Keratinocyte (primary cell): ENCODE measurements at regions not wholly inside any gene's neighbourhood (a gene's known extent, or its start where the extent isn't known, plus 50 kb on each side); places are given as distances from the start of the nearest gene placed in this dataset.

Experiments used
- CTCF ChIP-seq, 3 experiments: IDR thresholded peaks in 1 of 3; conservative IDR thresholded peaks in 1 of 3; optimal IDR thresholded peaks in 1 of 3; 2 replicates in 2 of 3; 3 replicates in 1 of 3; pipeline versions ENCODE3 to v1.5.1; 2011; ENCODE audit warnings: low read length in 3 of 3, mild to moderate bottlenecking in 3 of 3, moderate library complexity in 2 of 3, control low read depth in 1 of 3, inconsistent platforms in 1 of 3; ENCODE audit not compliant: insufficient read depth in 2 of 3; ENCODE audit errors: extremely low read depth in 1 of 3
- EZH2 ChIP-seq: IDR thresholded peaks from one replicate; pipeline ENCODE4 v1.6.1; 2012; ENCODE audit warnings: inconsistent platforms, mild to moderate bottlenecking, low read length, moderate library complexity

DNA sequence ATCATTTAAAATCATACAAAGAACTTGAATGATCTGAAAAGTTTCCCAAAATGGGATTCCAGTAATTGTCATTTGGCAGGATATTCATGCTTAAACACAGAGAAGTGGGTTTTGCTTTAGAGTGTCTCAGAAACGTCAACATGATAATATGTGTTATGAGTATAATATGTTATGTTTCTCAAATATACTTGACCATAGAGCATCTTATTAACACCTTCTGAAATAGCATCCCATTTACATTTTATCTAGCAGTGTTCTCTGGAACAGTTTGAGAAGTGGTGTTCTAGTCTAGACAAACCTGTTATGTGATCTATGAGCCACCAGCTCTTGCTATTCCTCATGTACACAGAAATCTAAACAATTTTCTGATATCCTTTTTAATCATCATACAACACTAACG is 588.8 kb upstream of the PBX1 start:
- TF ChIP-seq CTCF (optimal IDR thresholded peaks at IDR 0.05 in 1 of 3, IDR thresholded peaks at IDR 0.05 in 1 of 3, conservative IDR thresholded peaks at IDR 0.05 in 1 of 3; ENCODE audit: extremely low read depth in 1 of 3, insufficient read depth in 2 of 3, low read length in 3 of 3) (no peak), EZH2 (no peak)
